ENCODE measurements at regions not wholly inside any gene's neighbourhood (a gene's known extent, or its start where the extent isn't known, plus 50 kb on each side); places are given as distances from the start of the nearest gene placed in this dataset.
A peak's percentile ranks its signal among the peaks of the same experiment; 100 is the strongest.
"Not testable (repeated sequence)": the region's sequence is repeated elsewhere in the genome, so short reads cannot be mapped to it uniquely, and the experiment has no call there.

- not testable (repeated sequence) for ATAC-seq (replicated peaks); H3K4me1 Mint-ChIP-seq; H3K27ac Mint-ChIP-seq; H3K36me3 Mint-ChIP-seq; DNase-seq; H3K9me3 Mint-ChIP-seq; H3K27me3 Mint-ChIP-seq; H3K4me3 Mint-ChIP-seq
Observed at GRCh38 chr9:41367301-41367700, 178.2 kb upstream of the ZNG1F start.

- H3K9me3 Mint-ChIP-seq; H3K27ac Mint-ChIP-seq; H3K27me3 Mint-ChIP-seq; ATAC-seq (replicated peaks); H3K4me3 Mint-ChIP-seq; DNase-seq; H3K36me3 Mint-ChIP-seq: not testable (repeated sequence)
- H3K4me1 Mint-ChIP-seq = peaks cover 4 to 10% of the 10 kb centered on the region in 2 donors
Observed at GRCh38 chr9:41361790-41362189, 172.7 kb upstream of the ZNG1F start.

GRCh38 chr9:41359116-41359515, 170.0 kb upstream of the ZNG1F start:
- H3K4me1 Mint-ChIP-seq = peaks cover 4 to 10% of the 10 kb centered on the region in 2 donors
- ATAC-seq (replicated peaks) (peak; percentile 68 to 71), DNase-seq (peak; percentile 21)
- peak overlapping the region; percentile 87 to 98 for H3K4me3 Mint-ChIP-seq
- not testable (repeated sequence) for H3K27me3 Mint-ChIP-seq, H3K36me3 Mint-ChIP-seq, H3K9me3 Mint-ChIP-seq
- H3K27ac Mint-ChIP-seq = peak overlapping the region; percentile 96

GRCh38 chr9:41358682-41359081, 169.6 kb upstream of the ZNG1F start:
- ATAC-seq (replicated peaks); H3K9me3 Mint-ChIP-seq; H3K36me3 Mint-ChIP-seq; H3K27me3 Mint-ChIP-seq: not testable (repeated sequence)
- Mint-ChIP-seq H3K4me1 (peaks cover 4 to 10% of the 10 kb centered on the region in 2 donors), H3K27ac (peak overlapping the region; percentile 96), H3K4me3 (peak overlapping the region; percentile 87 to 98)
- DNase-seq = peak; percentile 80

DNA sequence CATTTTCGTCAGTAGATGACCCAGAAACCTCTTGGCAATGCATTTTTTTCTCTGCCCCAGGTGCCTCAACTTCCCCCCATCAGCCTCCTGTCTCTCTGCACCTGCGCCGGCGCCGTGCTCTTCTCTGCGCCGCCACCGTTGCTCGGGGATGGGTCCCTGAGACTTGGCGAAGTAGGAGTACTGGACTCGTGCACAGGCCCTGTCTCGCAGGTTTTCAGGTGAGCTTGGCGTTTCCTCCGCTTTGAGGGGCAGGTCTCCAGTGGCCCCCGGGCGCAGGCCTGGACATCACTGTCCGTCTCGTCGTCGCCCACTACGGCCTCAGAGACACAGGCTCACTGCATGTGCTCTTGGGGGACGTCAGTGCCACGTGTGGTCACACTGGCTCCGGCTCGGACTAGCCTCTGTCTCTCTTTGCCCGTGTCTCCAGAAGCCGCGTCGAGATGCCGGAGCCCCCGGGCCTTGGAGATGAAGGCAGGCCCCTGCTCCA, 168.8 kb upstream of the ZNG1F start:
- not testable (repeated sequence) for H3K27me3 Mint-ChIP-seq; H3K9me3 Mint-ChIP-seq; H3K36me3 Mint-ChIP-seq; ATAC-seq (replicated peaks); H3K27ac Mint-ChIP-seq
- Mint-ChIP-seq H3K4me3 (peak overlapping the region; percentile 79 to 87), H3K4me1 (peaks cover 4 to 10% of the 10 kb centered on the region in 2 donors)
- peak; percentile 17 for DNase-seq

DNA sequence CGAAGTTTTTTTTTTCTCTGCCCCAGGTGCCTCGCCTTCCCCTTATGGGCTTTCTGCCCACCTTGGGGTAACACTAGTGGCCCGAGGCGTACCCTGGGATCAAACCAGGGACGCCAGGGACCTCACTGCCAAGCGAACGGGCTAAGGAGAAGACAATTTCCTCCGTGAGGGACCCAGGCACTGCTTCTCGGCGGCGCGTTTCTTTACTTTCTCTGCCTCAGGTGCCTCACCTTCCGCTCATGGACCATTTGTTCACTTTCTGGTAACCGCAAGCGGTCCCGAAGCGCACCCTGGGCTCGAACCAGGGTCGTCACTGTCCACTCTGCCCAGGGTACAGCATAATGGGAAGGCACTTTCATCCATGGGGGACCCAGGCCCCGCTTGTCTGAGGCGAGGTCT, 168.2 kb upstream of the ZNG1F start:
- peak overlapping the region; percentile 79 to 87 for H3K4me3 Mint-ChIP-seq
- not testable (repeated sequence) for ATAC-seq (replicated peaks); H3K27me3 Mint-ChIP-seq; H3K27ac Mint-ChIP-seq; H3K9me3 Mint-ChIP-seq; H3K36me3 Mint-ChIP-seq; DNase-seq
- peaks cover 4 to 10% of the 10 kb centered on the region in 2 donors for H3K4me1 Mint-ChIP-seq

DNA sequence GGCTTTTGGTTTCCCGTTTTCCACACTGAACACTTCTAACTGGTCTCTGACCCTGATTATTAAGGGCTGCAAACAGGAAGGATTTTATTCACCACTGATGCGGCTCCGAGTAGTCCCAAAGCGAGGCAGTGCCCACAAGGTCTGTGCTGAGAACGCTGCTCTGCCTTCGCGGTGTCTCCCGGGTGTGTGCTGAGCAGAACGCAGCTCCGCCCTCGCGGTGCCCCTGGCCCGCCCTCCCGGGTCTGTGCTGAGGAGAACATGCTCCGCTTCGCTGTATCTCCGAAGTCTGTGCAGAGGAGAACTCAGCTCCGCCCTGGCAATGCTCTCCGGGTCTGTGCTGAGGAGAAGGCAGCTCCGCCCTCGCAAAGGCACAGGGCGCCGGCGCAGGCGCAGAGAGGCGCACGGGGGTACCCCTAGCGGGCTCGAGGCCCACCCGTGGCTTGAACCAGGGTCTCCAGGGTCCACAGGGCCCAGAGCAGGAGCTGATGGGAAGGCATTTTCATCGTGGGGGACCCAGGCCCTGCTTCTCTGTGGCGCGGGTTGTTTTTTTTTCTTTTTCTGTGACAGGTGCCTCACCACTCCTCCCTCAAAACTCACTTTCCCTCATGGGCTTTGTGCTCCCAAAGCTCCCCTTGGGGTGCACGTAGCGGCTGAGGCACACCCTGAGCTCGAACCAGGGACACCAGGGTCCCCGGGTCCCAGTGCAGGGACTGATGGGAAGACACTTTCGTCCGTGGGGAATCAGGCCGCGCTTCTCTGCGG, 167.7 kb upstream of the ZNG1F start:
- H3K4me1 Mint-ChIP-seq = peaks cover 4 to 10% of the 10 kb centered on the region in 2 donors
- ATAC-seq (replicated peaks) (peak; percentile 68), DNase-seq (peak; percentile 90)
- H3K27me3 Mint-ChIP-seq, H3K9me3 Mint-ChIP-seq, H3K27ac Mint-ChIP-seq, H3K36me3 Mint-ChIP-seq: not testable (repeated sequence)
- peak overlapping the region in 1 of 2 donors; percentile 17 for H3K4me3 Mint-ChIP-seq

- peak overlapping the region; percentile 64 to 74 for H3K4me3 Mint-ChIP-seq
- not testable (repeated sequence) for H3K36me3 Mint-ChIP-seq; H3K27ac Mint-ChIP-seq; DNase-seq; ATAC-seq (replicated peaks); H3K27me3 Mint-ChIP-seq; H3K9me3 Mint-ChIP-seq
- peaks cover 4 to 10% of the 10 kb centered on the region in 2 donors for H3K4me1 Mint-ChIP-seq
Observed at GRCh38 chr9:41355712-41356450, 166.8 kb upstream of the ZNG1F start.

- peaks cover 4 to 10% of the 10 kb centered on the region in 2 donors for H3K4me1 Mint-ChIP-seq
- not testable (repeated sequence) for H3K9me3 Mint-ChIP-seq; ATAC-seq (replicated peaks); H3K36me3 Mint-ChIP-seq; H3K27me3 Mint-ChIP-seq
- peak overlapping the region; percentile 84 to 85 for H3K4me3 Mint-ChIP-seq
- H3K27ac Mint-ChIP-seq = peak overlapping the region; percentile 95
- DNase-seq = peak; percentile 29
Observed at GRCh38 chr9:41354978-41355377, 165.9 kb upstream of the ZNG1F start.

DNA sequence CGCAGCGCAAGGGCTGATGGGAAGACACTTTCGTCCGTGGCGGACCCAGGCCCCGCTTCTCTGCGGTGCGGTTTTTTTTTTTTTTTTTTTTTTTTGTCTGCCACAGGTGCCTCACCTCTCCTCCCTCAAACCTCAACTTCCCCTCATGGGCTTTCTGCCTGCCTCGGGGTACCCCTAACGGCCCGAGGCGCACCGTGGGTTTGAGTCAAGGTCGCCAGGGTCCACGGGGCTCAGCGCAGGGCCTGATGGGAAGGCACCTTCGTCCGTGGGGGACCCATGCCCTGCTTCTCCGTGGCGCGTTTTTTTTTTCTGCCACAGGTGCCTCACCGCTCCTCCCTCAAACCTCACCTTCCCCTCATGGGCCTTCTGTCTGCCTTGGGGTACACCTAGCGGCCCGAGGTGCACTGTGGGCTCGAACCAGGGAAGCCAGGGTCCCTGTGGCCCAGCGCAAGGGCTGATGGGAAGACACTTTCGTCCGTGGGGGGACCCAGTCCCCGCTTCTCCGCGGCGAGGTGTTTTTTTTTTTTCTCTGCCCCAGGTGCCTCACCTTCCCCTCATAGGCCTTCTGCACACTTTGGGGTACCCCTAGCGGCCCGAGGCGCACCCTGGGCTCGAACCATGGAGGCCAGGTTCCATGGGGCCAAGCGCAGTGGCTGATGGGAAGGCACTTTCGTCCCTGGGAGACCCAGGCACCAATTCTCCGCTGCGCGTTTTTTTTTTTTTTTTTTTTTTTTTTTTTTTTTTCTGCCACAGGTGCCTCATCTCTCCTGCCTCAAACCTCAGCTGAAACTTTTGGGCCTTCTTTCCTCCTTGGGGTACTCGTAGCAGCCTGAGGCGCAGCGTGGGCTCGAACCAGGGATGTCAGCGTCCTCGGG, 165.2 kb upstream of the ZNG1F start:
- Mint-ChIP-seq H3K4me3 (peak overlapping the region; percentile 70 to 85), H3K27ac (peak overlapping the region; percentile 67), H3K4me1 (peaks cover 4 to 10% of the 10 kb centered on the region in 2 donors)
- H3K27me3 Mint-ChIP-seq, DNase-seq, H3K36me3 Mint-ChIP-seq, H3K9me3 Mint-ChIP-seq: not testable (repeated sequence)
- ATAC-seq (replicated peaks) = peak; percentile 33 to 34

- not testable (repeated sequence) for H3K4me3 Mint-ChIP-seq; H3K27me3 Mint-ChIP-seq; H3K36me3 Mint-ChIP-seq; ATAC-seq (replicated peaks); H3K27ac Mint-ChIP-seq; H3K9me3 Mint-ChIP-seq; DNase-seq; H3K4me1 Mint-ChIP-seq
Observed at GRCh38 chr9:41353026-41353425, 163.9 kb upstream of the ZNG1F start.

GRCh38 chr9:41352390-41352789, 163.3 kb upstream of the ZNG1F start:
- H3K27me3 Mint-ChIP-seq; H3K4me1 Mint-ChIP-seq; H3K9me3 Mint-ChIP-seq; H3K36me3 Mint-ChIP-seq; H3K27ac Mint-ChIP-seq; ATAC-seq (replicated peaks); H3K4me3 Mint-ChIP-seq; DNase-seq: not testable (repeated sequence)

GRCh38 chr9:41347893-41348292, 158.8 kb upstream of the ZNG1F start:
- H3K4me1 Mint-ChIP-seq; H3K36me3 Mint-ChIP-seq; H3K27ac Mint-ChIP-seq; ATAC-seq (replicated peaks); H3K4me3 Mint-ChIP-seq; DNase-seq; H3K27me3 Mint-ChIP-seq; H3K9me3 Mint-ChIP-seq: not testable (repeated sequence)

- not testable (repeated sequence) for ATAC-seq (replicated peaks); H3K36me3 Mint-ChIP-seq; H3K27me3 Mint-ChIP-seq; H3K27ac Mint-ChIP-seq; H3K9me3 Mint-ChIP-seq; DNase-seq; H3K4me1 Mint-ChIP-seq; H3K4me3 Mint-ChIP-seq
Observed at GRCh38 chr9:41332562-41332961, 143.4 kb upstream of the ZNG1F start.
